GM10266 (cell line): ENCODE measurements at regions not wholly inside any gene's neighbourhood (a gene's known extent, or its start where the extent isn't known, plus 50 kb on each side); places are given as distances from the start of the nearest gene placed in this dataset.

Experiments used
- DNase-seq: peaks from one replicate; pipeline ENCODE4 v3.0.0; 2012; ENCODE audit errors: extremely low spot score
- CTCF ChIP-seq: IDR thresholded peaks from 2 replicates; pipeline ENCODE4 v1.5.1; 2012; ENCODE audit warnings: mild to moderate bottlenecking, low read depth; ENCODE audit not compliant: control insufficient read depth, insufficient read depth; ENCODE audit errors: missing control alignments

DNA sequence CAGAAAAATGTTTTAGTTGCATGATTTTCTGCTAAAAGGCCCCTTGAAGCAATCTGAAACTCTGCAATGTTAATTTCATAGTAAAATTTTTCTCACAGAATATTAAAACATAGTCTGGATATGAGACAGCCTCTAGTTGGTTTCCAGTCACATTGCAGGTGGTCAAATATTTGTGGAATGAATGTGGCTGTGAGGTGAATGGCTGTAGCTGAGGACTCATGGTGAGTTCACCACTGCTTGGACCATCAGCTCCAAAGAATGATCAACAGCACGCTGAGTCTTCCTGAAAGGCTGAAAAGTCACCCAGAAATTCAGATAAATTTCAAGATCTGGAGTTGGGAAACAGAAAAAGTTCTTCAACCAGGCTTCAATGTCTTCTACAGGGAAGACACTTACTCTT, 79.8 kb downstream of the MAT2B start:
- no peak for TF ChIP-seq CTCF
- DNase-seq = no peak

GRCh38 chr5:163586531-163586956, 81.1 kb downstream of the MAT2B start:
- TF ChIP-seq CTCF = no peak
- DNase-seq = no peak

DNA sequence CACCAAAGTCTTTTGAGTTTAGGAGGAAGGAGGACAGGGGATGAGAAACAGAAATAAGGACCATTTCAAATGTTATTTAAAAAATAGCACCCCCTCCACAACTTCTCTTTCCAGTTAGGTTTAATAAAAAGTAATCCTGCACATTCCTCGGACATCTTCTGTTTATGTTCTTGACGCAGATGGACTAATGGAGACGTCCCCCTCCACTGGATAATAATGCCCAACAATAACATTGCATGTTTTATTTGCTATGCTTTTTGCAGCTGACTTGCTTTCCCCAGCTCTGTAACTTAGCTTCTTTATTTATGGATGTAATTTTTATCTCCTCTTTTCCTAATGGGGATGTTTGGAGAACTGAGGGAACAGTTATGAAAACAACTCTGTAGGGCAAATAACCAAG, 89.5 kb downstream of the MAT2B start:
- DNase-seq = no peak
- no peak for TF ChIP-seq CTCF

- TF ChIP-seq CTCF = no peak
- no peak for DNase-seq
These were observed 90.7 kb downstream of the MAT2B start for GRCh38 chr5:163595932-163596607.

DNA sequence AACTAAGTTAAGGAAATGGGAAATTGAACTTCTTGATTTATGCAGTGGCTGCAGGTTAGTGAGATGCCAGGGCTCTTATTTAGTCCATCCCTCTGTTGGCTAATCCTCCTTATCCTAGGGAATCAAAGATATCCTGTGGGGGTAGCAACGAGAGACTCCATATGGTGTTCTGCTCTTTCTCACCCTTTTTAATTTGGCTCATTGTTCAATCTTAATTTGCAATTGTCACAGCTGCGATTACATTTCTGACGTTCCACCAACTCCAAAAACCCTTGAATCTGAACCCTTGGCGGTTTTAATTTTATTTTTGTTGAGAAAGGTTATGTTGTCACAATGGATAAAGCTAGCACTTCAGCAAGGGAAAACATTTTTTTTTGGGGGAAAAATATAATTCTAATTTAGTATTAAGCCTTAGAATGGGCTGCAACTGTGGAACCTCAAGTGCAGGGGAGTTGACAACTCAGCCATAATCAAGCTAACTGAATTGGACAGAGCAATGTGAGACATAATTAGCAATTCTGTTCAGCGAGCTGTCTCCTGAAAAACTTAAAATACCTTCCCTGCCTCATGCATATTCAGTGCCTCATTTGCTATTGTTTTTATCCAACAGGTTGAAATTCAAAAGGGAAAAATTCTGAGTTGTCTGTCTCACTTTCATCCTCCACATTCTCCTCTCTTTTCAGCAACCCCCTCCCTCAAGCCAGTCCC, 91.3 kb downstream of the MAT2B start:
- DNase-seq = no peak
- TF ChIP-seq CTCF = no peak

DNA sequence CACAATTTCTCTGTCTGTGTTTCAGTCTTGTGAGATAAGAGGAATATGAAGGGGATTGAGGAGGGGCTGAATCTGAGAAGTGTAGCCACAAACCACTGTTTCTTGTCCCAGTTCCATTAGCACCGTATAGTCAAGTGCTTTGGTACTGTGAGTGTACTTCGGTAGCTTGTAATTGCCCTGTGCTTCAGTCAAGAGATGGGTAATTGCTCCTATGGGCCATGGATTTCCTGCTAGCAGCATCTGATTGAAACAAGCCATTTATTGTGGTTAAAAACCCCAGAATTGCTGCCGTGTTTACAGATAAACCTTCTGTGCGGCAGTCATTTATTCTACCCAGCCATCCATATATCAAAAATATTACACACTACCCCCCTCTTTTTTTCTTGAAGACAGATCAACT, 98.6 kb downstream of the MAT2B start:
- no peak for DNase-seq
- no peak for TF ChIP-seq CTCF

GRCh38 chr5:163607256-163607655, 101.8 kb downstream of the MAT2B start:
- TF ChIP-seq CTCF = no peak
- no peak for DNase-seq
